ENCODE measurements at regions not wholly inside any gene's neighbourhood (a gene's known extent, or its start where the extent isn't known, plus 50 kb on each side); places are given as distances from the start of the nearest gene placed in this dataset.
"Not testable (repeated sequence)": the region's sequence is repeated elsewhere in the genome, so short reads cannot be mapped to it uniquely, and the experiment has no call there.

- TF ChIP-seq, protein P1, sequence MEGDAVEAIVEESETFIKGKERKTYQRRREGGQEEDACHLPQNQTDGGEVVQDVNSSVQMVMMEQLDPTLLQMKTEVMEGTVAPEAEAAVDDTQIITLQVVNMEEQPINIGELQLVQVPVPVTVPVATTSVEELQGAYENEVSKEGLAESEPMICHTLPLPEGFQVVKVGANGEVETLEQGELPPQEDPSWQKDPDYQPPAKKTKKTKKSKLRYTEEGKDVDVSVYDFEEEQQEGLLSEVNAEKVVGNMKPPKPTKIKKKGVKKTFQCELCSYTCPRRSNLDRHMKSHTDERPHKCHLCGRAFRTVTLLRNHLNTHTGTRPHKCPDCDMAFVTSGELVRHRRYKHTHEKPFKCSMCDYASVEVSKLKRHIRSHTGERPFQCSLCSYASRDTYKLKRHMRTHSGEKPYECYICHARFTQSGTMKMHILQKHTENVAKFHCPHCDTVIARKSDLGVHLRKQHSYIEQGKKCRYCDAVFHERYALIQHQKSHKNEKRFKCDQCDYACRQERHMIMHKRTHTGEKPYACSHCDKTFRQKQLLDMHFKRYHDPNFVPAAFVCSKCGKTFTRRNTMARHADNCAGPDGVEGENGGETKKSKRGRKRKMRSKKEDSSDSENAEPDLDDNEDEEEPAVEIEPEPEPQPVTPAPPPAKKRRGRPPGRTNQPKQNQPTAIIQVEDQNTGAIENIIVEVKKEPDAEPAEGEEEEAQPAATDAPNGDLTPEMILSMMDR (conservative IDR thresholded peaks at IDR 0.05): no peak
- no peaks in the 10 kb centered on the region for H3K79me2 ChIP-seq (ENCODE audit: insufficient read depth, low read length)
- no peaks in the 10 kb centered on the region for H3K27me3 ChIP-seq (ENCODE audit: insufficient read depth, low read length)
- no peak overlapping the region for H3K9ac ChIP-seq (ENCODE audit: extremely low read depth, insufficient read length, low read length)
- no peaks in the 10 kb centered on the region for H3K9me3 ChIP-seq (ENCODE audit: control insufficient read depth, low read depth, low read length)
- no peak overlapping the region for H3K27ac ChIP-seq (ENCODE audit: insufficient read length, low read depth, low read length)
- H2BK120ac ChIP-seq (ENCODE audit: low read depth, low read length, poor library complexity, severe bottlenecking): no peak overlapping the region
- H3K36me3 Mint-ChIP-seq (ENCODE audit: insufficient read depth in 1 of 3, low read depth in 3 of 3): no peaks in the 10 kb centered on the region; a peak in 1 of 7 replicates
- H3K4me1 Mint-ChIP-seq: peaks cover 6 to 8% of the 10 kb centered on the region in 2 experiments
- no peak overlapping the region for H3K56ac ChIP-seq (ENCODE audit: insufficient read length, low read depth, low read length)
- H3K9me3 Mint-ChIP-seq: no peaks in the 10 kb centered on the region; a peak in 2 of 5 replicates
- H4K8ac ChIP-seq (replicated peaks; ENCODE audit: insufficient read length, low read depth, low read length): no peak overlapping the region
- no peak overlapping the region for H3K23ac ChIP-seq (ENCODE audit: insufficient read length, low read depth, low read length)
- WGBS (ENCODE audit: extremely low coverage, insufficient read length, low lambda C conversion rate): no CpG with 5 or more reads among the region's 2 CpGs
- H3K4ac ChIP-seq (ENCODE audit: low read depth, low read length): no peak overlapping the region
- no peak overlapping the region for H2AFZ ChIP-seq (ENCODE audit: low read length)
- H3K14ac ChIP-seq (ENCODE audit: insufficient read depth, low read length): no peak overlapping the region
- H3K27ac Mint-ChIP-seq: no peak overlapping the region
- DNase-seq: no peak
- H3K18ac ChIP-seq (ENCODE audit: insufficient read length, low read depth, low read length): no peak overlapping the region
- H3K79me1 ChIP-seq (ENCODE audit: insufficient read depth, low read depth, low read length, poor library complexity, severe bottlenecking): no peaks in the 10 kb centered on the region
- no peak overlapping the region for H4K91ac ChIP-seq (ENCODE audit: insufficient read length, low read depth, low read length)
- H2BK20ac ChIP-seq (ENCODE audit: low read depth, low read length, poor library complexity, severe bottlenecking): no peak overlapping the region
- no peak overlapping the region for H2AK5ac ChIP-seq (ENCODE audit: insufficient read length, low read length)
- no peak overlapping the region for H2BK5ac ChIP-seq (ENCODE audit: insufficient read length, low read length)
- no peak overlapping the region for H3K4me2 ChIP-seq (ENCODE audit: insufficient read depth, insufficient read length, low read length)
- H3T11ph ChIP-seq (ENCODE audit: low read length): no peak overlapping the region
- no peak overlapping the region for H2BK12ac ChIP-seq (ENCODE audit: insufficient read length, low read depth, low read length)
- no peak overlapping the region for H2BK15ac ChIP-seq (ENCODE audit: low read depth, low read length)
- H3K4me3 Mint-ChIP-seq: no peak overlapping the region
- no peaks in the 10 kb centered on the region for H4K20me1 ChIP-seq (ENCODE audit: control insufficient read depth, insufficient read depth, insufficient read length)
- no peak overlapping the region for H4K5ac ChIP-seq (ENCODE audit: insufficient read length, low read depth, low read length)
- no peaks in the 10 kb centered on the region for H3K23me2 ChIP-seq (ENCODE audit: insufficient read length, low read depth, low read length, poor library complexity, severe bottlenecking)
- peaks cover 3% of the 10 kb centered on the region; the same call in 1 of the 2 replicates for H3K27me3 Mint-ChIP-seq (ENCODE audit: low read depth)
- no peaks in the 10 kb centered on the region for H3K4me1 ChIP-seq (ENCODE audit: insufficient read depth, low read length)
These were observed 337.7 kb upstream of the KLF4 start for GRCh38 chr9:107827304-107827703.

- not testable (repeated sequence) for H2BK15ac ChIP-seq (ENCODE audit: low read depth, low read length); H4K8ac ChIP-seq (replicated peaks; ENCODE audit: insufficient read length, low read depth, low read length); H3K56ac ChIP-seq (ENCODE audit: insufficient read length, low read depth, low read length); H3K27ac ChIP-seq (ENCODE audit: insufficient read length, low read depth, low read length); H3K18ac ChIP-seq (ENCODE audit: insufficient read length, low read depth, low read length); H3K79me1 ChIP-seq (ENCODE audit: insufficient read depth, low read depth, low read length, poor library complexity, severe bottlenecking); H4K91ac ChIP-seq (ENCODE audit: insufficient read length, low read depth, low read length); H3K9me3 ChIP-seq (ENCODE audit: control insufficient read depth, low read depth, low read length); DNase-seq; H3K4me3 Mint-ChIP-seq; H3K9me3 Mint-ChIP-seq; H3K27me3 Mint-ChIP-seq (ENCODE audit: low read depth); H3T11ph ChIP-seq (ENCODE audit: low read length); H4K5ac ChIP-seq (ENCODE audit: insufficient read length, low read depth, low read length); H3K23me2 ChIP-seq (ENCODE audit: insufficient read length, low read depth, low read length, poor library complexity, severe bottlenecking); H2AK5ac ChIP-seq (ENCODE audit: insufficient read length, low read length); H3K23ac ChIP-seq (ENCODE audit: insufficient read length, low read depth, low read length); H2BK20ac ChIP-seq (ENCODE audit: low read depth, low read length, poor library complexity, severe bottlenecking); H4K20me1 ChIP-seq (ENCODE audit: control insufficient read depth, insufficient read depth, insufficient read length); H3K4ac ChIP-seq (ENCODE audit: low read depth, low read length); H3K4me2 ChIP-seq (ENCODE audit: insufficient read depth, insufficient read length, low read length); H3K27ac Mint-ChIP-seq; H3K14ac ChIP-seq (ENCODE audit: insufficient read depth, low read length); H2BK12ac ChIP-seq (ENCODE audit: insufficient read length, low read depth, low read length); H3K36me3 Mint-ChIP-seq (ENCODE audit: insufficient read depth in 1 of 3, low read depth in 3 of 3); H2BK5ac ChIP-seq (ENCODE audit: insufficient read length, low read length); H2AFZ ChIP-seq (ENCODE audit: low read length); H3K79me2 ChIP-seq (ENCODE audit: insufficient read depth, low read length); H3K9ac ChIP-seq (ENCODE audit: extremely low read depth, insufficient read length, low read length); H3K4me1 ChIP-seq (ENCODE audit: insufficient read depth, low read length); H3K27me3 ChIP-seq (ENCODE audit: insufficient read depth, low read length); H2BK120ac ChIP-seq (ENCODE audit: low read depth, low read length, poor library complexity, severe bottlenecking); H3K4me1 Mint-ChIP-seq
- no CpG with 5 or more reads among the region's 7 CpGs for WGBS (ENCODE audit: extremely low coverage, insufficient read length, low lambda C conversion rate)
These were observed 337.1 kb upstream of the KLF4 start for GRCh38 chr9:107826688-107826983.
